GM18867 (cell line): ENCODE measurements at regions not wholly inside any gene's neighbourhood (a gene's known extent, or its start where the extent isn't known, plus 50 kb on each side); places are given as distances from the start of the nearest gene placed in this dataset.
"Not testable (repeated sequence)": the region's sequence is repeated elsewhere in the genome, so short reads cannot be mapped to it uniquely, and the experiment has no call there.

Experiments
- ATAC-seq: cut with Tn5 transposase; IDR thresholded peaks from one replicate; pipeline ENCODE4 v1.9.1; 2021; ENCODE audit warnings: mild to moderate bottlenecking, moderate library complexity; ENCODE audit not compliant: unreplicated experiment

DNA sequence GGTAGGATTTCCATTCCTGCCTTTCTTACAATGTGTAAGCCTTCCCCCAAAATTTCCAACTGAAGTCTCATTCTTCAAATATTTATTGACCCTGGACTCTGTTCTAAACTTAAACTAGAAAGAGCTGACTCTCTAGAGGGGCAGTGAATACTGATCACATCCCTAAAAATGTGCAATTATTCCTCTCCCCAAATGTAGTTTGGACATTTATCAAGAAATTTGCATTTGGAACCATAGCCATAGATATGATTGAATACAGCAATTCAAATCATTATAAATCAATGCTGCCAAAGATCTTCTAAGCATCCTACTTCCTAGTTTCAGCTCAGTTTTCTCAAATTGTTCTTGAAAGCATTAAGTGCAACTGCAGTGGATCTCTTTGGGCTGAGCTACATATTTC is 525.7 kb downstream of the RAB28 start:
- no peak for ATAC-seq

- no peak for ATAC-seq
These were observed 527.0 kb downstream of the RAB28 start for GRCh38 chr4:12957108-12957507.

DNA sequence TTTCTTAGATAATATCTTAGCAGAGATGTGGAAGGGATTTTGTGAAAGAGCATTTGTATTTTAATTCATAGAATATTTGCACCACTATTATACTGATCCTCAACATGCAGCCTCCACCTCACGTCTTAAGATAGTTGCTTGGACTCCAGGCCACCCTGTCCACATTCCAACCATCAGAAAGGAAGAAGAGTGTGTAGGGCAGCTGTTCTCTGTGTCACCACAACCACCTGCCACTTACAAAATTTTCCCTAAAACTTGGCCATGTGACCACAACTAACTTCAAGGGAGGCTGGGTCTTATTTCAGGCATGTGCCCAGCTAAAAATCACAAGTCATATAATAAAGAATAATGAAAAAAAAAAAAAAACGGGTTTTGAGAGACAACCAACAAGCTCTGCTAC is 528.1 kb downstream of the RAB28 start:
- ATAC-seq, result no peak

DNA sequence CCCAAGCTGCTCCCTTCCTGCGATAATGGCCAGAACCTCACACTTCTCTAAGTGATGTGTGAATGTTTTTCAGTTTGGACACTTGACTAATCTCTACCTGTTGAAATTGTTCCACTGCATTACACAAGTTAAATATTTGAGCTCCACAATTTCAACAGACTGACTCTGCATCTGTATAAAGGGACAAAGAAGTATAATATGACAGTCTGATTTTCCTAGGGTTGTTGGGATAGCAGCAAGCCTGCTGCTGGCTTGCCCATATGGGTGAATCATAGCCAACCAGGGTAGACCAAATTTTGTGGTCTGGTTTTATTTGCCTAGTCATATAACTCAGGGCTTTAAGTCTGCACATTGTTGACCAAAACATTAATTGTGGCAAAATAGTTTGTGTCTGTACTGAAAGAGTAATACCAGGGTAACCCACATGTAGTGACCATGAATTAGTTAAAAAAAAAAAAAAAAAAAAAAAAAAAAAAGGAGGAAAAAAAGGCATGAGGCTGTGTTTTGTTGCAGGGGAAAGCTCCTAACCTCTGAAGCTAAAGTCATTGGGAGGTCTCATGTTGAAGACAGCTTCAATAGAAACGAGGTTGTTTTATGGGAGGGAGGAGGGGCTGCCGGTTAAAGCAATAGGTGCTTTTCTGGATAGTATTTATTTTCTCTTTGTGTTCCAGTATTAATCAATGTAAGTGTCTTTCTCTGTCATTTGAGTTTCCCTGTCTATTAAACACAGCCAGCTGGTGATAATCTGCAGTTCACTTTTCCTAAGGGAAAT is 534.2 kb downstream of the RAB28 start:
- ATAC-seq, result no peak

GRCh38 chr4:12943069-12943468 is 541.1 kb downstream of the RAB28 start:
- ATAC-seq, result no peak

- no peak for ATAC-seq
These were observed 550.3 kb downstream of the RAB28 start for GRCh38 chr4:12933760-12934221.

DNA sequence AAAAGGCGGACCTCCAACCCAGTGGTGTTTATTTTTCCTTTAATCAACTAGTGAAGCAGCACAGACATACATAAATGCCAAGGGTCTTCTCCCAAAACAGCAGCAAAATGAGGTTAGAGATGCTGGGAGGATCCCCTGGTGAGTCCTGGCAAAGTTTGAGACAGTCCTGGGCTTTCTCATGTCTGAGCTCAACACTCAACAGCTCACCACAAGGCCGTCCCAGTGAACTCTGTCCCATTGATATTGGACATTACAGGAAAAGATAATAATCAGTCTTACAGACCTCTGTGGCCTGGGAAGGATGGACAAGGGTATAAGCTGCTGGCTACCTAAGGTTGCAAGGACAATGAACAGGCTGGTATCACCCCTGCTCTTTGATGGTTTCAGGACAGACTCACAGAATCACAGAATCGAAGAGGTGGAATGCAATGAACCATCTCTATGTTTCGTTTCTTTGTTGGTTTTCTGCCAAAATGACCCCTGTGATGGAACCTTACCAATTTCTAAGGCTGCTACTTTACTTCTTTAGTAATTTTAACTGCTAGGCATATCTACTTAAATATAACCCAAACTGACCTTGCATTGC is 551.8 kb downstream of the RAB28 start:
- no peak for ATAC-seq

- ATAC-seq, result no peak
These were observed 554.4 kb downstream of the RAB28 start for GRCh38 chr4:12929784-12930183.

- no peak for ATAC-seq
These were observed 555.4 kb downstream of the RAB28 start for GRCh38 chr4:12928751-12929150.

- peak; percentile 95 for ATAC-seq
These were observed 557.7 kb downstream of the RAB28 start for GRCh38 chr4:12926189-12927066.

- ATAC-seq, result no peak
These were observed 559.3 kb downstream of the RAB28 start for GRCh38 chr4:12924728-12925320.

- ATAC-seq, result no peak
These were observed 559.9 kb downstream of the RAB28 start for GRCh38 chr4:12924253-12924652.

DNA sequence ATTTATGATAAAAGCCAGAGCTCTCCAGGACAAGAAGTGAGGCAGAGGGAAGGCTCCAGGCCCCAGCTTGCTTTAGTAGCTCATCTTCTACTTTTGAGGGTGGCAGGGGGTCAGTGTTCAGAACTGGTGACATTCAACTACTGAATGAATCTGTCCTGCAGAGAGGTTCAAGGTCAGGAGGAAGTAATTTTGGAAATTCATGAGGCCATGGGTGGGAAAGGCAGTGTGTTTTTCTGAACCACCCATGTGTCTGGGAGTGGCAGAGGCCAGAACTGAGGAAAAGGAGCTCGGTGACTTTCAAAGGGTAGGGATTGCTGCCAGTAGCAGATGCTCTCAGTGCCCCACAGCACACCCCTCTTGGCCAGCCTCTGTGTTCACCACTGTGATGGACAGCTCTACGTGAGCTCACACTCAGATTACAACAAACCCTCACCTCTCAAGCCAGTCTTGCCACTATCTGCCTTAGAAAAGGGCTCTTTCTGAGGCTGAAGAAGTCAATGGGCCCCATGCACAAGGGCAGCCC is 571.2 kb downstream of the RAB28 start:
- no peak for ATAC-seq

- ATAC-seq, result no peak
These were observed 572.3 kb downstream of the RAB28 start for GRCh38 chr4:12911750-12912358.

DNA sequence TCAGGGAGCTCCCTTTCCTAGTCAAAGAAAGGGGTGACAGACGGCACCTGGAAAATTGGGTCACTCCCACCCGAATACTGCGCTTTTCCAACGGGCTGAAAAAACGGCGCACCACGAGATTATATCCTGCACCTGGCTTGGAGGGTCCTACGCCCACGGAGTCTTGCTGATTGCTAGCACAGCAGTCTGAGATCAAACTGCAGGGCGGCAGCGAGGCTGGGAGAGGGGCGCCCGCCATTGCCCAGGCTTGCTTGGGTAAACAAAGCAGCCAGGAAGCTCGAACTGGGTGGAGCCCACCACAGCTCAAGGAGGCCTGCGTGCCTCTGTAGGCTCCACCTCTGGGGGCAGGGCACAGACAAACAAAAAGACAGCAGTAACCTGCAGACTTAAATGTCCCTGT is 580.5 kb downstream of the RAB28 start:
- ATAC-seq, result not testable (repeated sequence)

GRCh38 chr4:12902735-12903134 is 581.4 kb downstream of the RAB28 start:
- no peak for ATAC-seq

- ATAC-seq, result no peak
These were observed 586.2 kb downstream of the RAB28 start for GRCh38 chr4:12897954-12898353.

DNA sequence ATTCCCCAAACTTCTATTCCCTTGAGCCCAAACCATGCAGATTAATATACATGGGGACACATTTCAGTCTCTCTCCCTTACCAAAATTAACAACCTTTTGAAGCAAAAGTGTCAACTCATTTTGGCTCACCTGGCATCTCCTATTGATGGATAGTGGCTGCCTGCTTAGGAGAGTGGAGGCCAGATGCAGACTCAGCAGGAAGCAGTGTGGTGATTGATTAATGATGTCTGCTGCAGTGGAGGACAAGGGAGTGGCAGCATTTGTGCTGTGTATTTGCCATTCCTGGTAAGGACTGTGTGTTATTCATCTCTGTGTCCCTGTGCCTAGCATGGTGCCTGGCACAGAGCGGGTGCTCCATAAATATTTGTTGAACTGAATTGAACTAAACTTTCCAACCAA is 590.1 kb downstream of the RAB28 start:
- ATAC-seq, result no peak

- ATAC-seq, result no peak
These were observed 595.1 kb downstream of the RAB28 start for GRCh38 chr4:12889054-12889453.
